GM12875 (cell line): ENCODE measurements at regions not wholly inside any gene's neighbourhood (a gene's known extent, or its start where the extent isn't known, plus 50 kb on each side); places are given as distances from the start of the nearest gene placed in this dataset.

Experiments used
- H3K4me3 ChIP-seq: one replicate; pipeline ENCODE4 v1.5.1; 2011; ENCODE audit warnings: low read depth, low read length, control low read depth
- TF ChIP-seq, protein P1 (sequence below): IDR thresholded peaks from 2 replicates; pipeline ENCODE4 v1.5.1; 2011; ENCODE audit warnings: low read depth, mild to moderate bottlenecking, control low read depth, inconsistent platforms, low read length, moderate library complexity, borderline replicate concordance; ENCODE audit not compliant: insufficient read depth

- TF ChIP-seq, protein P1, sequence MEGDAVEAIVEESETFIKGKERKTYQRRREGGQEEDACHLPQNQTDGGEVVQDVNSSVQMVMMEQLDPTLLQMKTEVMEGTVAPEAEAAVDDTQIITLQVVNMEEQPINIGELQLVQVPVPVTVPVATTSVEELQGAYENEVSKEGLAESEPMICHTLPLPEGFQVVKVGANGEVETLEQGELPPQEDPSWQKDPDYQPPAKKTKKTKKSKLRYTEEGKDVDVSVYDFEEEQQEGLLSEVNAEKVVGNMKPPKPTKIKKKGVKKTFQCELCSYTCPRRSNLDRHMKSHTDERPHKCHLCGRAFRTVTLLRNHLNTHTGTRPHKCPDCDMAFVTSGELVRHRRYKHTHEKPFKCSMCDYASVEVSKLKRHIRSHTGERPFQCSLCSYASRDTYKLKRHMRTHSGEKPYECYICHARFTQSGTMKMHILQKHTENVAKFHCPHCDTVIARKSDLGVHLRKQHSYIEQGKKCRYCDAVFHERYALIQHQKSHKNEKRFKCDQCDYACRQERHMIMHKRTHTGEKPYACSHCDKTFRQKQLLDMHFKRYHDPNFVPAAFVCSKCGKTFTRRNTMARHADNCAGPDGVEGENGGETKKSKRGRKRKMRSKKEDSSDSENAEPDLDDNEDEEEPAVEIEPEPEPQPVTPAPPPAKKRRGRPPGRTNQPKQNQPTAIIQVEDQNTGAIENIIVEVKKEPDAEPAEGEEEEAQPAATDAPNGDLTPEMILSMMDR = no peak
- H3K4me3 ChIP-seq = no peak overlapping the region
These were observed 385.4 kb upstream of the SLC10A2 start for GRCh38 chr13:103451656-103452055.

DNA sequence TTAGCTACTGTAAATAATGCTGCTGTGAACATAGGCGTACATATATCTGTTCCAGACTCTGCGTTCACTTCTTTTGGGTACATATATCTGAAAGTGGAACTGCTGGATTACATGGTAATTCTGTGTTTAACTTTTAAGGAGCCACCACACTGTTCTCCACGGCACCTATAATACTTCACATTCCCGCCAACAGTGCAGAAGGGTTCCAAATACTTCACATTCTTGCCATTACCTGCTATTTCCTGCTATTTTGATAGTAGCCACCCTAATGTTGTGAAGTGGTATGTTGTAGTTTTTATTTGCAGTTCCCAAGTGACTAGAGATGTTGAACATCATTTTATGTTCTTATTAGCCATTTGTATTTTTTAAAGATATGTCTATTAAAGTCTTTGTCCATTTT is 377.4 kb upstream of the SLC10A2 start:
- no peak overlapping the region for H3K4me3 ChIP-seq
- TF ChIP-seq, protein P1 = no peak

DNA sequence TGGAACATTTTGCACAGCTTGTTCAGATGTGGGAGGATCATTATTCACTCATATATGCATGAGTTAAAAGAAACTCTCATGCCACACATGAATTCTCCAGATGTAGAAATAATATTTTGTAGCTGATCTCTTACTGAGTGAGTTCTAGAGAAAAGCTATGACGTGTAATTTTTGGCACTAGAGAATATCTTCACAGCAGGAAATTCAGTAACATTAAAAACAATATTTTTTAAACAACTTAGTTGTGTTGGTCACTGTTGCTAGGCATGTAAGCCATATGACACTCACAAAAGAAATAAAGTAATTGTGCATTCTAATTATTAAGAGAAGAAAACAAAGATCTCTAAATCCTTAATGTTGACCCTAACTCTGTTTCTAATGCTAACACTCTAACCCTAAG is 371.4 kb upstream of the SLC10A2 start:
- H3K4me3 ChIP-seq = no peak overlapping the region
- TF ChIP-seq, protein P1 = no peak

DNA sequence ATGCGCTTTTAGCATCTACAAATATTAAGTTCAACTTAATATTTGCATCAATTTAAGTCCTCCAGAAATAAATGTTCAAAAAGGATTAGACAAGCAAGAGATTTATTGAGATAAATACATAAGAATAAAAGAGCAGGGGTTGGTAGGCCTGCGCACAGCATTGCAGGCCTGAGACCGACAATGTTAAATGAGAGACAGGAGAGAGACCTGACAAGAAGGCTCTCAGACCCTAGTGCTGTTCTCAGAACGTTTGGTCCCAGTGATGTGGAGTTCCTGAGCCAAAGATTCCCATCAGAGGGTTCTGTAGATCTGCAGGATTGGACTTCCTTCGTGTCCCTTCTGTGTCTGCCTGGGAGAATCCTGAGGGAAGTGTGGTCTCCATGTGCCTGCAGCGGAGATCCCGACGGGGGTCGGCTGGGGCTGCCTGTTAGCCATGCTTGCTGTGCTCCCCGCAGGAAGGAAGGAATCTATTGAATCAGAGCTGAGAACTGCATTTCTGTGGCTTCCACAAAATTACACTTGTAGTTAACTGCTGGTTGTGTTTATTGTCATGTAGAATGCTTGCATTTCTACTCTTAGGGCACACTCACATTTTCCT is 369.9 kb upstream of the SLC10A2 start:
- TF ChIP-seq, protein P1 = no peak
- no peak overlapping the region for H3K4me3 ChIP-seq

DNA sequence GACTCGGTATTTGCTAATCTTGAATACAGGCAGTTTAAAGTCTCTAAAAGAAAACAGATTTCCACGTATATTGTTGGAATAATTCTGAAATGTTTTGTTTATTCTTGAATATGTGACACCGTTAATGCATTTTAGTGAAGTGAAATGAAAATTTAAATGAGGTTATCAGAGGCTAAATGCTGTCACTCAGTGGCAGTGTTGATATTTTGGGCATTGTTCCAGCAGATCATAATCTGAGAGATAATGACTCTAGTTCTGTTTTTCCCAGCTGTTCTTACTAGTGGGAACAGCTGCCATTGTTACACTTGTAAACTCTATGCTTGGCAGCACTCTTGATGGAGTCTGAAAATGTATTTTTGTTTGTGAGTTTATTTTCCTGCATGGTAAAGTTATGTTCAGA is 365.6 kb upstream of the SLC10A2 start:
- TF ChIP-seq, protein P1 = no peak
- H3K4me3 ChIP-seq = no peak overlapping the region

DNA sequence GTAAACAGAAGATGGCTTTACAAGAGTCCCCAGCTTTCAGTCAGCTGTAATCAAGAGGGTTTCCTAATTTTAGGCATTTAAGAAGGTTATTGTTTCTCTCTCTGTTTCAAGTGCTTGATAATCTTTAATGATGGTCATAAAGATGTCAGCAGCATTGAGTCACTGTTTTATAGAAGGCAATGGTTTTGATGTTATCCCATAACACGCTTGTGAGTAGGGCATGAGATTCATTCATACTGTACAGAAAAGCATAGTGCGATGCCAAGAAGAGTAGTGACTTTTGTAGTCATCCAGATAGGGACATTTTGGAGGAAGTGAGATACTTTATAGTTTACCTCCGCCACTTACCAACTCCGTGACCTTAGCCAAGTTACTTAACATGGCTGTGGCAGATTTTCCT is 364.2 kb upstream of the SLC10A2 start:
- H3K4me3 ChIP-seq = no peak overlapping the region
- TF ChIP-seq, protein P1 = no peak

DNA sequence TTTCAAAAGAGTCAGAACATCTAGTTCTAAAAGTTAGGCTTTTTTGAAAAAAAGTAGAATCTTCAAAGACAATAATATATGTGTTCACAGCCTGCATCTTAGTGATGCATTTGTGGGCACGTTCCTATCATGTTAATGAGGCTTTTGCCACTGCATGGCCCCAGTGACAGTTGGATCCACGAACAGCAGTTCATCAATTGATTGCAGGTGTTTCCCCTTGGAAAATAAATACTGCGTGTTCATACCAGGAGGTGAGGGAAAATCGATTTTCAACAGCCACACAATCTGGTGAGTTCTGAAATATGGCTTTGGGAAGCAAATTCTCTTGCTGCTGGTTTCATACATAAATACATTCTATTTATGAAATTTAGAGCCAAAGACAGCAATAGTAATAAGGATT is 343.8 kb upstream of the SLC10A2 start:
- H3K4me3 ChIP-seq = no peak overlapping the region

More for the DNA sequence above, 343.8 kb upstream of the SLC10A2 start:
- TF ChIP-seq, protein P1 = no peak
